GM23248 (cell line): ENCODE measurements at regions not wholly inside any gene's neighbourhood (a gene's known extent, or its start where the extent isn't known, plus 50 kb on each side); places are given as distances from the start of the nearest gene placed in this dataset.

Source experiments
- DNase-seq: peaks from one replicate; pipeline ENCODE4 v3.0.0-alpha.2; 2015
- H2AFZ ChIP-seq: fragments of 200-600 bp; sonication (generic); 2 replicates; pipeline ENCODE4 v1.6.1; 2016; ENCODE audit warnings: antibody characterized with exemption
- H3F3A ChIP-seq: fragments of 200-600 bp; sonication (generic); 2 replicates; pipeline ENCODE4 v1.6.1; 2016; ENCODE audit warnings: mild to moderate bottlenecking, antibody characterized with exemption, mixed run types; ENCODE audit not compliant: insufficient read depth
- H3K27ac ChIP-seq: fragments of 200-600 bp; sonication (generic); 2 replicates; pipeline ENCODE4 v1.5.1; 2016; ENCODE audit warnings: mild to moderate bottlenecking
- H3K27me3 ChIP-seq: fragments of 200-600 bp; sonication (generic); replicated peaks from 2 replicates; pipeline ENCODE4 v1.6.1; 2016; ENCODE audit warnings: mild to moderate bottlenecking; ENCODE audit not compliant: insufficient read depth
- H3K36me3 ChIP-seq: fragments of 200-600 bp; sonication (generic); 2 replicates; pipeline ENCODE4 v1.6.1; 2016; ENCODE audit warnings: low read depth, mild to moderate bottlenecking
- H3K4me1 ChIP-seq: fragments of 200-600 bp; sonication (generic); 2 replicates; pipeline ENCODE4 v1.6.1; 2016; ENCODE audit warnings: mild to moderate bottlenecking; ENCODE audit not compliant: insufficient read depth
- H3K4me2 ChIP-seq: fragments of 200-600 bp; sonication (generic); one replicate; pipeline ENCODE4 v1.6.1; 2016; ENCODE audit warnings: mild to moderate bottlenecking; ENCODE audit not compliant: unreplicated experiment
- H3K4me3 ChIP-seq: fragments of 200-600 bp; sonication (generic); 2 replicates; pipeline ENCODE4 v1.5.1; 2016; ENCODE audit warnings: mild to moderate bottlenecking
- H3K79me2 ChIP-seq: fragments of 200-600 bp; sonication (generic); 2 replicates; pipeline ENCODE4 v1.6.1; 2016; ENCODE audit warnings: mild to moderate bottlenecking; ENCODE audit not compliant: insufficient read depth
- H3K9ac ChIP-seq: fragments of 200-600 bp; sonication (generic); 2 replicates; pipeline ENCODE4 v1.6.1; 2016; ENCODE audit warnings: mild to moderate bottlenecking
- H3K9me2 ChIP-seq: fragments of 200-600 bp; sonication (generic); 2 replicates; pipeline ENCODE4 v1.6.1; 2016; ENCODE audit warnings: mixed run types, mild to moderate bottlenecking, moderate library complexity; ENCODE audit not compliant: insufficient read depth
- H3K9me3 ChIP-seq: fragments of 200-600 bp; sonication (generic); one replicate; pipeline ENCODE4 v1.6.1; 2017; ENCODE audit warnings: low read depth
- H4K20me1 ChIP-seq: fragments of 200-600 bp; sonication (generic); 2 replicates; pipeline ENCODE4 v1.6.0; 2016; ENCODE audit not compliant: insufficient read depth
- EZH2 ChIP-seq: fragments of 200-600 bp; sonication (generic); IDR thresholded peaks from 2 replicates; pipeline ENCODE4 v1.6.1; 2018; ENCODE audit warnings: antibody characterized with exemption, mild to moderate bottlenecking; ENCODE audit not compliant: insufficient read depth, poor library complexity, severe bottlenecking
- EZH2phosphoT487 ChIP-seq: fragments of 200-600 bp; sonication (generic); IDR thresholded peaks from 2 replicates; pipeline ENCODE4 v1.6.1; 2018; ENCODE audit warnings: antibody characterized with exemption, moderate library complexity, mild to moderate bottlenecking, low read depth; ENCODE audit not compliant: insufficient read depth
- WGBS, 2 experiments: methylation state at CpG; one replicate each; pipeline ENCODE4 v1.1.6; 2015 to 2017; ENCODE audit warnings: low lambda C conversion rate in 2 of 2, low coverage in 1 of 2; ENCODE audit errors: missing lambda C conversion rate in 2 of 2; 5-methylcytosine and 5-hydroxymethylcytosine counted together
- in situ Hi-C: fragments of 300-500 bp; cut with MboI; formaldehyde crosslinking; loops from 2 replicates; pipeline ENCODE4 v1.15.0; 2020

DNA sequence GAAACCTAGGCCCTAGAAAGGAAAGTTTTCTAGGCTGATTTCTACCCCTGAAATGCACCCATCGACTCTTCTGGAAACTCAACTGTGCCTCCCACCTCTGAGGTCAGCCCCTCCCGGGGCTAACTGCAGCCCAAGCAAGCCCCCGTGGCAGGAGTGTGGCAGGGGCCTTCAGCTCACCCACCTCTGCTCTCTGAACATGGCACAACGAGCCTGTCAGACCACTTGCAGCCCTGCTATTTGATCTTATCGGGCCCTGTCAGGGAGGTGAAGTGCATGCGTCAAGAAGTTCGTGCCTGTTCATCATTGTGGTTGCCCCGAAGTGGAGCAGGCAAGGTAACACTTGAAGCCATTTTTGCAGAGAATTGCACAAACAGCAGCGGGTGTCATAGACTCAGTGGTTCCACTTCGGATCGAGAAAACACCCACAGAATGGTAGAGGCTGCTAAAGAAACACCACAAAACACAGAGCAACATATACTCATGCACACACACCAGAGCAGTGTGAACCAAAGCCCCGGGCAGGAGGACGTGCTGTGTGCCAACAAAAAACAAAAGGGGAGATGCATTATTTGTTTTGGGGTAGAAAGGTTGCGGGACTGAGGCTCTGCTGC, 262.7 kb downstream of the ETS1 start:
- no peak for DNase-seq
- TF ChIP-seq EZH2phosphoT487 (no peak), EZH2 (no peak)
- no peaks in the 10 kb centered on the region for H3K79me2 ChIP-seq
- H3K9me2 ChIP-seq = no peaks in the 10 kb centered on the region
- no peak overlapping the region for H3K27ac ChIP-seq
- H3K4me1 ChIP-seq = no peaks in the 10 kb centered on the region
- no peaks in the 10 kb centered on the region for H3K9me3 ChIP-seq
- H3K4me3 ChIP-seq = no peak overlapping the region
- H3K4me2 ChIP-seq = no peak overlapping the region
- H3K36me3 ChIP-seq = no peaks in the 10 kb centered on the region
- 77% methylated on average over 14 of the region's 14 CpGs for WGBS, 2 experiments
- H3F3A ChIP-seq = no peaks in the 10 kb centered on the region
- in situ Hi-C loops = no loop called here
- H2AFZ ChIP-seq = no peak overlapping the region
- no peaks in the 10 kb centered on the region for H4K20me1 ChIP-seq
- H3K9ac ChIP-seq = no peak overlapping the region
- H3K27me3 ChIP-seq = no peaks in the 10 kb centered on the region

DNA sequence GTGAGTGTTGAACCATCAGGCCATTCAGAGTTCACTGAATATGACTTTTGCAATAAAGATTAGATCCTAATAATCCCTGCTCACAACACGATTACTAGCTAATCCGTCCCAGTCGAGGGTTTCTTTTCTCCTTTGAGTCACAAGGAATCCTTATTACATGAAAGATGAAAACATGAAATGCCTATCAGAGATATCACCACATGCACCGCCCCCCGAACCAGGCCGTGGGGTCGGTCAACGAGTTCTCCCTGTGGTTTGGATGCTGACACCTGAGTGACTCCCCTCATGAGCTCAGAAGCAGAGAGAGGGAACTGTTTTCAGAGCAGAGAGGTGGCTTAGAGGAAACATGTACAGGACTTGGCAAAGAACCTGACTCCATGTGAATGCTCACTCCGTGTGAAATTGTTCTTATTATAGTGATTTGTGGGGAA, 263.3 kb downstream of the ETS1 start:
- no peak overlapping the region for H2AFZ ChIP-seq
- no peaks in the 10 kb centered on the region for H3K36me3 ChIP-seq
- no peak overlapping the region for H3K27ac ChIP-seq
- H3K4me1 ChIP-seq = no peaks in the 10 kb centered on the region
- WGBS, 2 experiments = 84 to 85% methylated on average over 9 of the region's 9 CpGs
- TF ChIP-seq EZH2phosphoT487 = no peak
- no peak for TF ChIP-seq EZH2
- DNase-seq = no peak
- H3K9me2 ChIP-seq = no peaks in the 10 kb centered on the region
- no peak overlapping the region for H3K9ac ChIP-seq
- H3K4me2 ChIP-seq = no peak overlapping the region
- H3K9me3 ChIP-seq = no peaks in the 10 kb centered on the region
- H3K4me3 ChIP-seq = no peak overlapping the region
- in situ Hi-C loops = no loop called here
- H3K27me3 ChIP-seq = no peaks in the 10 kb centered on the region
- H4K20me1 ChIP-seq = no peaks in the 10 kb centered on the region
- H3K79me2 ChIP-seq = no peaks in the 10 kb centered on the region
- no peaks in the 10 kb centered on the region for H3F3A ChIP-seq

DNA sequence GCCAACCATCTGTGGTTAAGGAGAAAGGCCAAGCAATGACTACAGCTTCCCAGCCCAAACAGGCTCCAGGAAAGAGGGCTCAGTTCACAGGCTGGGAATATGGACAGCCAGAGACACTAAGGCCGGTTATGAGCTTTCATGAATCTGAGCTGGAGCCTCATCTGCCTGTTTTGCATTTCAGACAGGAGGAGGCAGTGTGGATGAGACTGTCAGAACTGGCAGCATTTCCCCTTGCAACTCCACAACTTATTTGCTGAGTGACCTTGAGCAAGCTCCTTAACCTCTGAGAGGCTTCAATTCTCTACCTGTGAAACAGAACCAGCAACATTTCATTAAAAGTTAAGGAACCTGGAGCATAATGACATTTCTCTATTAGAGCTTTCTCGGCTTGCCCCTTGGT, 264.0 kb downstream of the ETS1 start:
- no peak overlapping the region for H3K4me3 ChIP-seq
- H3K27me3 ChIP-seq = no peaks in the 10 kb centered on the region
- TF ChIP-seq EZH2 (no peak), EZH2phosphoT487 (no peak)
- no peak overlapping the region for H3K4me2 ChIP-seq
- no peaks in the 10 kb centered on the region for H3K9me3 ChIP-seq
- no peak overlapping the region for H3K27ac ChIP-seq
- H3K36me3 ChIP-seq = no peaks in the 10 kb centered on the region
- no peaks in the 10 kb centered on the region for H3K4me1 ChIP-seq
- H3K79me2 ChIP-seq = no peaks in the 10 kb centered on the region
- H3K9ac ChIP-seq = no peak overlapping the region
- no peaks in the 10 kb centered on the region for H3K9me2 ChIP-seq
- no peaks in the 10 kb centered on the region for H3F3A ChIP-seq
- in situ Hi-C loops = no loop called here
- no peak overlapping the region for H2AFZ ChIP-seq
- WGBS, 2 experiments = 88 to 95% methylated on average over 2 of the region's 2 CpGs
- H4K20me1 ChIP-seq = no peaks in the 10 kb centered on the region
- peak; percentile 60 for DNase-seq

DNA sequence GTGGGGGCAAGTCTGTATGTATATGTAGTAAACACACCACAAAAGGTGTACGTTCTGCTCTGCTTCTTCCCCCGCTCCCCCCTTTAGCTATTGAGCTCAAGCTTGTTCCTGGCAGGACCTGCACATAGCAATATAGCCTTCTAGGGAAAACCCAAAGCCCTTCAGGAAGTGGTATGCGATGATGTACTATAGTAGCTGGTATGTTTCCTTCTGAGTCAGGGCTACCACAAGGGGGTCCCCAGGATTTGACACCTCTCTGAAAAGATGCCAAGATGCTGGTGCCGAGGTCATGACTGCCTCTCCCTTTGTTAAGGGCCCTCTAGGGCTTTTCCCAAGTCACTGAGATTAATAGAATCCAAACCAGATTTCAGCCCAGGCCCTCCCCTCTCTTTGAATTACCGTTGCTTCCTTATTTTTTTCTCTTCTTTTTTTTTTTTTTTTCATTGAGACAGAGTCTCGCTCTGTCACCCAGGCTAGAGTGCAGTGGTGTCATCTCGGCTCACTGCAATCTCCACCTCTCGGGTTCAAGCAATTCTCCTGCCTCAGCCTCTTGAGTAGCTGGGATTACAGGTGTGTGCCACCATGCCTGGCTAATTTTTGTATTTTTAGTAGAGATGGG, 268.4 kb downstream of the ETS1 start:
- H3K27ac ChIP-seq = no peak overlapping the region
- no peak overlapping the region for H3K4me2 ChIP-seq
- in situ Hi-C loops = no loop called here
- 68 to 74% methylated on average over 8 of the region's 8 CpGs for WGBS, 2 experiments
- H3K9me3 ChIP-seq = no peaks in the 10 kb centered on the region
- H3K79me2 ChIP-seq = no peaks in the 10 kb centered on the region
- no peaks in the 10 kb centered on the region for H3K9me2 ChIP-seq
- TF ChIP-seq EZH2phosphoT487 (no peak), EZH2 (no peak)
- no peaks in the 10 kb centered on the region for H3K4me1 ChIP-seq
- H2AFZ ChIP-seq = no peak overlapping the region
- no peaks in the 10 kb centered on the region for H3K27me3 ChIP-seq
- no peaks in the 10 kb centered on the region for H3K36me3 ChIP-seq
- H3K9ac ChIP-seq = no peak overlapping the region
- no peak for DNase-seq
- H3K4me3 ChIP-seq = no peak overlapping the region
- H4K20me1 ChIP-seq = no peaks in the 10 kb centered on the region
- no peaks in the 10 kb centered on the region for H3F3A ChIP-seq
